Liver (tissue), 8 donors: ENCODE measurements at regions not wholly inside any gene's neighbourhood (a gene's known extent, or its start where the extent isn't known, plus 50 kb on each side); places are given as distances from the start of the nearest gene placed in this dataset.

Experiments used
- DNase-seq: peaks from one replicate; pipeline ENCODE4 v3.0.0-alpha.2; 2017; ENCODE audit warnings: low spot score
- H3K27ac ChIP-seq, 2 donors: one replicate each; pipeline ENCODE4 v1.7.0; 2013; ENCODE audit warnings: inconsistent platforms in 2 of 2, low read length in 2 of 2, control low read depth in 1 of 2, low read depth in 1 of 2, mild to moderate bottlenecking in 1 of 2
- H3K27me3 ChIP-seq, 4 donors: one replicate each; pipeline versions ENCODE4 v1.6.1 to v1.7.0; 2013; ENCODE audit warnings: low read length in 3 of 4, inconsistent platforms in 1 of 4, mild to moderate bottlenecking in 1 of 4, moderate library complexity in 1 of 4; ENCODE audit not compliant: control insufficient read depth in 4 of 4, insufficient read depth in 4 of 4
- H3K36me3 ChIP-seq, 4 donors: one replicate each; pipeline versions ENCODE4 v1.6.1 to v1.7.0; 2013; ENCODE audit warnings: low read length in 3 of 4, mild to moderate bottlenecking in 3 of 4, low read depth in 1 of 4, moderate library complexity in 1 of 4; ENCODE audit not compliant: control insufficient read depth in 4 of 4, insufficient read depth in 3 of 4
- H3K4me1 ChIP-seq, 4 donors: one replicate each; pipeline versions ENCODE4 v1.6.1 to v1.7.0; 2013; ENCODE audit warnings: low read length in 3 of 4, mild to moderate bottlenecking in 3 of 4, moderate library complexity in 1 of 4; ENCODE audit not compliant: control insufficient read depth in 4 of 4, insufficient read depth in 4 of 4
- H3K4me3 ChIP-seq, 3 donors: one replicate each; pipeline versions ENCODE4 v1.6.1 to v1.7.0; 2013; ENCODE audit warnings: low read length in 3 of 3, control low read depth in 1 of 3, low read depth in 1 of 3, mild to moderate bottlenecking in 1 of 3
- H3K9ac ChIP-seq, 2 donors: one replicate each; pipeline ENCODE4 v1.7.0; 2013; ENCODE audit warnings: low read length in 2 of 2, mild to moderate bottlenecking in 2 of 2, moderate library complexity in 2 of 2, control low read depth in 1 of 2, low read depth in 1 of 2
- H3K9me3 ChIP-seq, 4 donors: one replicate each; pipeline versions ENCODE4 v1.6.1 to v1.7.0; 2013; ENCODE audit warnings: low read length in 3 of 4; ENCODE audit not compliant: control insufficient read depth in 4 of 4
- ATF3 ChIP-seq: IDR thresholded peaks from 2 replicates; pipeline ENCODE4 v1.6.1; 2016; ENCODE audit warnings: antibody characterized with exemption
- CTCF ChIP-seq: fragments of 150-350 bp; IDR thresholded peaks from 2 replicates; pipeline ENCODE4 v1.5.1; 2017; ENCODE audit warnings: improper control_type of control experiment, low read depth, low read length; ENCODE audit not compliant: missing input control
- FOXA1 ChIP-seq: IDR thresholded peaks from 2 replicates; pipeline ENCODE4 v1.6.1; 2016; ENCODE audit warnings: antibody characterized with exemption
- FOXA2 ChIP-seq: IDR thresholded peaks from 2 replicates; pipeline ENCODE4 v1.6.1; 2016; ENCODE audit warnings: antibody characterized with exemption
- GABPA ChIP-seq, 2 donors: IDR thresholded peaks in 1 of 2; conservative IDR thresholded peaks in 1 of 2; 2 replicates each; pipeline ENCODE4 v1.6.1; 2016; ENCODE audit warnings: antibody characterized with exemption in 2 of 2, mild to moderate bottlenecking in 1 of 2, moderate library complexity in 1 of 2
- HNF4G ChIP-seq: IDR thresholded peaks from 2 replicates; pipeline ENCODE4 v1.6.1; 2016; ENCODE audit warnings: antibody characterized with exemption
- JUND ChIP-seq, 2 donors: IDR thresholded peaks; 2 replicates each; pipeline ENCODE4 v1.6.1; 2016; ENCODE audit warnings: antibody characterized with exemption in 2 of 2
- MAX ChIP-seq: IDR thresholded peaks from 2 replicates; pipeline ENCODE4 v1.6.1; 2016; ENCODE audit warnings: antibody characterized with exemption
- NR2F2 ChIP-seq: IDR thresholded peaks from 2 replicates; pipeline ENCODE4 v1.6.1; 2016; ENCODE audit warnings: antibody characterized with exemption
- RAD21 ChIP-seq, 2 donors: IDR thresholded peaks; 2 replicates each; pipeline ENCODE4 v1.6.1; 2016; ENCODE audit warnings: antibody characterized with exemption in 2 of 2, mild to moderate bottlenecking in 2 of 2
- RXRA ChIP-seq, 2 donors: IDR thresholded peaks; 2 replicates each; pipeline ENCODE4 v1.6.1; 2017 to 2018; ENCODE audit warnings: antibody characterized with exemption in 2 of 2, mild to moderate bottlenecking in 1 of 2
- SP1 ChIP-seq: IDR thresholded peaks from 2 replicates; pipeline ENCODE4 v1.6.1; 2018; ENCODE audit warnings: antibody characterized with exemption, mild to moderate bottlenecking
- TAF1 ChIP-seq: conservative IDR thresholded peaks from 2 replicates; pipeline ENCODE4 v1.6.1; 2016; ENCODE audit warnings: antibody characterized with exemption, mild to moderate bottlenecking
- YY1 ChIP-seq: IDR thresholded peaks from 2 replicates; pipeline ENCODE4 v1.6.1; 2016; ENCODE audit warnings: antibody characterized with exemption, mild to moderate bottlenecking
- ZBTB33 ChIP-seq: IDR thresholded peaks from 2 replicates; pipeline ENCODE4 v1.6.1; 2016; ENCODE audit warnings: antibody characterized with exemption
- WGBS: extraction: QIAGEN DNeasy Blood & Tissue Kit; methylation state at CpG from one replicate; pipeline ENCODE4 v1.1.7; 2013; 5-methylcytosine and 5-hydroxymethylcytosine counted together
- donor health status: healthy.
- donor health status: healthy.
- donor health status: healthy.
- donor health status: healthy.
- donor health status: healthy.

GRCh38 chr1:168887381-168887780, 158.4 kb upstream of the DPT start:
- H3K9ac ChIP-seq: no peak overlapping the region
- no peak for DNase-seq
- TF ChIP-seq RAD21 (IDR thresholded peaks at IDR 0.05) (no peak), RXRA (IDR thresholded peaks at IDR 0.05) (no peak), ATF3 (no peak), ZBTB33 (no peak)
- H3K4me3 ChIP-seq: no peak overlapping the region
- H3K27ac ChIP-seq: no peak overlapping the region
- no peaks in the 10 kb centered on the region for H3K27me3 ChIP-seq
- no peaks in the 10 kb centered on the region for H3K4me1 ChIP-seq
- H3K9me3 ChIP-seq: peaks cover 0 to 3% (median 0%) of the 10 kb centered on the region in 4 donors
- H3K36me3 ChIP-seq: no peaks in the 10 kb centered on the region
- WGBS: 94% methylated on average over 4 of the region's 4 CpGs

GRCh38 chr1:168888418-168888817, 159.4 kb upstream of the DPT start:
- H3K27me3 ChIP-seq: no peaks in the 10 kb centered on the region
- H3K27ac ChIP-seq: no peak overlapping the region
- no peaks in the 10 kb centered on the region for H3K4me1 ChIP-seq
- H3K36me3 ChIP-seq: no peaks in the 10 kb centered on the region
- H3K9me3 ChIP-seq: peaks cover 0 to 3% (median 0%) of the 10 kb centered on the region in 4 donors
- WGBS: 27% methylated on average over 2 of the region's 2 CpGs
- H3K9ac ChIP-seq: no peak overlapping the region
- no peak for DNase-seq
- H3K4me3 ChIP-seq: no peak overlapping the region
- TF ChIP-seq FOXA2: no peak
- no peak for TF ChIP-seq YY1
- TF ChIP-seq MAX: no peak

- H3K4me3 ChIP-seq: no peak overlapping the region
- no peak overlapping the region for H3K9ac ChIP-seq
- 80% methylated on average over 3 of the region's 3 CpGs for WGBS
- H3K36me3 ChIP-seq: no peaks in the 10 kb centered on the region
- no peaks in the 10 kb centered on the region for H3K4me1 ChIP-seq
- no peak overlapping the region for H3K27ac ChIP-seq
- H3K9me3 ChIP-seq: peaks cover 0 to 3% (median 0%) of the 10 kb centered on the region in 4 donors
- no peak for DNase-seq
- no peak for TF ChIP-seq ATF3
- H3K27me3 ChIP-seq: no peaks in the 10 kb centered on the region
These were observed 163.9 kb upstream of the DPT start for GRCh38 chr1:168892931-168893330.

- H3K9ac ChIP-seq: no peak overlapping the region
- 90% methylated on average over 3 of the region's 3 CpGs for WGBS
- TF ChIP-seq RXRA (IDR thresholded peaks at IDR 0.05) (no peak), GABPA (IDR thresholded peaks at IDR 0.05 in 1 of 2, conservative IDR thresholded peaks at IDR 0.05 in 1 of 2) (no peak), MAX (no peak), FOXA1 (no peak), TAF1 (no peak), NR2F2 (no peak), HNF4G (no peak), ZBTB33 (no peak), JUND (IDR thresholded peaks at IDR 0.05) (no peak), FOXA2 (no peak), CTCF (no peak), RAD21 (IDR thresholded peaks at IDR 0.05) (no peak), SP1 (no peak), YY1 (no peak)
These were observed 164.4 kb upstream of the DPT start for GRCh38 chr1:168893359-168893801.

More at GRCh38 chr1:168893359-168893801, 164.4 kb upstream of the DPT start:
- no peaks in the 10 kb centered on the region for H3K27me3 ChIP-seq
- no peaks in the 10 kb centered on the region for H3K36me3 ChIP-seq
- H3K27ac ChIP-seq: no peak overlapping the region
- H3K4me1 ChIP-seq: no peaks in the 10 kb centered on the region
- no peak for DNase-seq
- peaks cover 0 to under 1% (median 0%) of the 10 kb centered on the region in 4 donors for H3K9me3 ChIP-seq
- H3K4me3 ChIP-seq: no peak overlapping the region
